SH-SY5Y (cell line): ENCODE measurements at regions not wholly inside any gene's neighbourhood (a gene's known extent, or its start where the extent isn't known, plus 50 kb on each side); places are given as distances from the start of the nearest gene placed in this dataset.

ENCODE experiments used
- GATA2 ChIP-seq: IDR thresholded peaks from 2 replicates; pipeline ENCODE4 v1.6.1; 2011; ENCODE audit warnings: mild to moderate bottlenecking, low read depth, low read length
- GATA3 ChIP-seq: IDR thresholded peaks from 2 replicates; pipeline ENCODE4 v1.6.1; 2011; ENCODE audit warnings: low read depth, mild to moderate bottlenecking, low read length, moderate library complexity

- TF ChIP-seq GATA3 (no peak), GATA2 (peak; percentile 69)
These were observed 73.3 kb downstream of the TMEM18 start for GRCh38 chr2:603869-604268.
